Activated CD4-positive, alpha-beta T cell treated with anti-CD3 and anti-CD28 coated beads, Interleukin-2, amount 50 U/mL, for 16 hours (primary cell): ENCODE measurements at regions not wholly inside any gene's neighbourhood (a gene's known extent, or its start where the extent isn't known, plus 50 kb on each side); places are given as distances from the start of the nearest gene placed in this dataset.

Experiments used
- DNase-seq: peaks from one replicate; pipeline ENCODE4 v3.0.0-alpha.2; 2020

DNA sequence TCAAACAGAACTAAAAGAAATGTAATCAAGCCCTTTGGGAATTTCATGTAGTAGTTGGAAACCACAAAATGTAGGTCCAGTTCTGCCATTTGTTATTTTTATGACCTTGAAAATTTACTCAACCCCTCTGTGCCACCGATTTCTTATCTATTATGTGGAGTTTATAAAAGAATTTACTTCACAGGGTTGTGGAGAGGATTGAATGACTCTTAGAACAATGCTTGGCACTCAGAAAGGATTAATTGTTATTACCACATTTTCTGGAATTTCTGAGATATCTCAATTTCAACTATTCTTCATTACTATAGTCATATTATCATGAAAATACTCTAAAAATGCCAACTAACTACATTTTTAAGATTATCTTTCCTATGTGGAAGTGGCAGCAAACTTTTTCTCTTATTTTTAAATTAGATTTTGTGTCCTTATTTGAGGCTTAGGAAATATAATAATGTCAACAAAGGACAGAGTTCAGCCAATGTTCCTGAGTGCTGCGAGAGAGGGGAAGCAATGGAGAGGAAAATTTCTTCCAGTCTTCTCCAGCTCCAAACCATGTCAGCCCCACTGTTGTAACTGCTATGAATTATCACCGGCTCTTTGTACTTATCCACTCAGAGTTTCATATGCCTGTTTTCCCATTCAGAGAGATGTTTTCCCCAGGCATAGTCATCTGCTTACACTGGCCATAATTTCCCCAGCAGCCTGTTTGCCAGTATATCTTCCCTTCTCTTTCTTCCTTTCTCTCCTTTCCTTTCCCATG, 525.6 kb downstream of the SPATA31D1 start:
- no peak for DNase-seq

DNA sequence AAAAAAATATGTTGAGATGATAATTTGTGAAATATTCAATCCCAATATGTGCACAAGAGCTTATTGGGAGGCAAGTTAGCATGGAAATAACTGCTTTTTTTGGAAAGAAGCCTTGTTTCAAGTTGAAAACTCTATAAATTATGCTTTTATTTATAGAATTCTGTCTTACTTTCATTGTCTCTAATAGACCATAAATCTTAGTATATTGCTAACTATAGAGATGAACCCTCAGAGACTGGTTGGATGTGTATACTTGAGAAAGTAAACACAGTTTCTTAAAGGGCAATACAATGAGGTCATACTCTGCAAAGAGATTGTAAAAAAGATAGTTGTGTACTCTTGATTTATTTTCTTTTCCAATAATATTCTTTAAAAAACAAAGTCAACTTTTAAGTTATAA, 530.3 kb downstream of the SPATA31D1 start:
- DNase-seq = no peak

DNA sequence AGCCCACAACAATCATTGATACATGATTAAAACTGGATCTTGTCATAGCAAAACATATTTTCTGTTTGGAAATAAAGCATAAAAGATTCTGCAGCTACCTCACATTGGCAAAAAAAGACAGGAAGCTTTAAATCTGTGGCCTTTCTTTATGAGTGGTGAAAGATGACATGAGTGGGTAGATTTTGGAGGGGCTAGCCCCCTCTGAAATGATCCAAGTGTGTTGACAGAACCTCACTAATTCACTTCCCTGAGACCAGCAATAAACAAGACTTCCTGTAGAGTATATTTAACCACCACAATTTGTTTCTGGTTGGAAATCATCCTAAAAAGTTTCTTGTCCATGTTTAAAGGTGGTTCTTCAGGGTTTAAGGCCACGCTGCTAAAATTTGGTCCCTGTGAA, 530.8 kb downstream of the SPATA31D1 start:
- DNase-seq = no peak

DNA sequence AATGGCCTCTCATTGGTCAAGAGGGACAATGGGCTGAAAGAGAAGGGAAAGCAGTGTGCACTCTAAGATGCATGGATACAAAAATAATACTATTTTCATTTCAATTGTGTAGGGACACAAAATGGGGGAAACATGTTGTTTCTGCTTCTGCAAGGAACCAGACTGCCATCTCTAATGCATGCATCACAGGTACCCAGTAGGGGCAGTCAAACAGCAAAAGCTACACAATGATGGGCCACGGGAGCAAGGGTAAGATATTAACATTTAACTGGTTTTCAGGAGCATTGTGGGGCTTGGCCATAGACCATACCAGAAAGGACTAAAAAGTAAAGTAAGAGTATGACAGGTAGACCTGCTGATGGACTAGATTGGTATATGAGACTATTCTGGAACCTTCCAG, 535.8 kb downstream of the SPATA31D1 start:
- no peak for DNase-seq

DNA sequence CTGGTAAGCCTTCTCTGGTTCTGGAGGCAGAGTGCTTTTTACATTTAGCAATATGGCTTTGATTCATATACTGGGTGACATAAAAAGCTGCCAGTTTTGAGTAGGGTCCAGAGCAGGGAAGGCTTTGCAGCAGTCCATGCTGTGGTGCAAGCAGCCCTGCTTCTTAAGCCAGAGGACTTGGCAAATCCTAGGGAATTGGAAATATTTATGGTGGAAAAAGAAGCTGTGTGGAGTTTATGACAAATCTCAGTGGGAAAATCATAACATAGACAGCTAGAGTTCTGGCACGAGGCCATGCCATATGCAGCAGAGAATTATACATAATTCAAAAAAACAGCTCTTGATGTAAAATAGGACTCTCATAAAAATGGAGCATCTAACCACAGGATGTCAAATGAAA, 536.4 kb downstream of the RASEF start:
- no peak for DNase-seq

DNA sequence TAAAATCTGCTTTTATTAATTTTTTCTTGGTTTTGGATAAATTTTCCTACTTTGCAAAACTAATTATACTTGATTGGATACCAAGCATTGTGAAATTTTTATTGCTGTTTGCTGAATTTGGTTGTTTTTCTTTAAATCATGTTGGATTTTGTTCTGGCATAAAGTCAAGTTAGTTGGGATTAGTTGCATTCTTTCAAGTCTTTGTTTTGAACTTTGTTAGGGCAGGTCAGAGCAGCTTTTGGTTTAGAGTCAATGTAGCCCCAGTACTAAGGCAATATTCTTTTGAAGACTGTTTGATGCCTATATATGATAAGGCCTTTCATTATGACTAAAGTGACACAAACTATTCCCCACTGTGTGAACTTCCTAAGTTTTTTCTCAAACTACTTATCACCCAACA, 531.1 kb downstream of the RASEF start:
- no peak for DNase-seq

DNA sequence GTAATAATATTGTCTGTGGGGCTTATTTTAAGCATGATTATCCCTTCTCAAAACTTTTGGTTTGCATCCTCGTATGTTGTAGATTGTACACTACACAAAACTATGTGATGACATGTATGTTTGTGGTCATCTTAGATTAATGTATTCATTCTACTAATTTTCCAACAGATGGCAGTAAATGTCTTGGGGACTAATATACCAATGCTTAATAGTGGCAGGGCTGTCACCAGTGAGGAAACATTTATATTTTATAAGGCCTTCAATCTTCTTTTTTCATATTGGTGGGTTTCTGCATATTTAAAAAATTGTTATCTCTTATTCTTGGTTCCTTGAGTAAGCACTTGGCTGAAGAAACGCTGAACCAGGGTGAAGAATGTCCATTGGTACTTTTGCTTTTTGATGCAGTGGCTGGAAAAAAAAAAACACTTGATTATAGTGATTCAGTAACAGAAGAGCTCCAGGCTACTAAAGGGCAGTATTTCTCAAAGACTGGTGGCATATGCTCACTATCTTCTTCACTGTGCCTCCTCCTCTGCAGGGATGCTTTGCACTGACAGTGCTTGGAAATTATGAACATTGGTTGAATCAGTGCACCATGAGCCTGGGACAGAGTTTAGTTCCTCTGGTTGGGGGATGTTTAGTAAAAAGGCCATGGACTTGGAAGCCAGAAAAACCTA, 530.3 kb downstream of the RASEF start:
- DNase-seq = no peak

DNA sequence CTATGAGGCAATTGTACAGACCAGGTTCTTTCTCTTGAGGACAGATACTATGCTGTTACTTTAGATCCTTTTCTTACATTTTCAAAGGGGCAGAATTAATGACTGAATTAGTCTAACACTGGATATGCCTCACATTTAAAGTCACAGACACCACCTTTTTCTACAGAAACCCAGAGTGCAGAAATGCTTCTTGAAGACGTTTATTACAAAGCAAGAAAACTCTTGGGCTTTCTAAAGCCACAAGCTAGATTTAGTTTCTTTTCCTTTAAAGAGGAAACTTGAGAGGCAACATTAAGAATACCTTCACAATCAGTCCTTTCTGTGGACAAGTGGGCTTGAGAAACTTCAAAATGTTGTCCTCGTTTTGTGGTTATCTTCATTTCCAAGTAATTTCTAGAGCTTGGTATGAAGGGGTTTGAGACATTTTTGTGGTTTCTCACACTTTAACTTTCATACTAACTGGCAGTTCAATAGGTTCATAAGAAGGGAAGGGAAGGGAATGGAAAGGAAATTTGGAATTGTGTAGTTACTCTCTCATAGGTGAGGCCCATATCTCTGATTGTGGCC, 527.4 kb downstream of the RASEF start:
- no peak for DNase-seq

DNA sequence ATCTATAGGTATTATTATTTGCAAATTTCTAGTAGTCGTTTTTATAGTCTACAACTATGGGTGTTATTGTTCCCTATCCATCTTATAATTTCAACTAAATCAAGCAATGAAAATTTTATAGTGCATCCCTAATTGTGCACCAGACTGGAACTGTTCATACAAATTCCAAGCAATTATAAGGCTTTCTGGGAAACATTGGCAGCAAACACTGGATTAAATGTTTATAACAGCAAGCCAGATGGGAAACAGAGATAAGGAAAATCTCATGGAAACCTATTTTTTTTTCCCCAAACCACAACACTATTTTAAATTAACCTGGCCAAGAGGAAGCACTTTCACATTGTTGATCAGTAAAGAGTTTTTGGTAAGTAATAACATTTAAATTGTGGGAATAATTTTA, 524.3 kb downstream of the RASEF start:
- no peak for DNase-seq

DNA sequence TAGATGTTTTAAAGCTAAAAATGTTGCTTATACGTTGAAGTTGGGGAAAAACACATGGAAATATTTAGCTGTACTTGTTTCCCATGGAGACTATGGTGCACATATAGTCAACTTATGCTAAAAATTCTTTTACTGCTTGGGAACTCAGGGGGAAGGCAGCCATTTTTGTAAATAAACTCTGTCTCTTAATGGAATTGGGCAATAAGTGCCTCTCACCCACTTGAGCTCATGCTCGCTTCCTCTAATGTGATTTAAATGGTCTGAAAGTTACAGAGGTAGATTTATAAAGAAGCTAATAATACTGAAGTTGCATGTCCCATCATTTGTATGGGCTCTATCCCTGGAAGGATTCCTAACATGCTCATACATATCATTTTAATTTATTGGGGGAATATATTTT, 523.8 kb downstream of the RASEF start:
- DNase-seq = no peak

DNA sequence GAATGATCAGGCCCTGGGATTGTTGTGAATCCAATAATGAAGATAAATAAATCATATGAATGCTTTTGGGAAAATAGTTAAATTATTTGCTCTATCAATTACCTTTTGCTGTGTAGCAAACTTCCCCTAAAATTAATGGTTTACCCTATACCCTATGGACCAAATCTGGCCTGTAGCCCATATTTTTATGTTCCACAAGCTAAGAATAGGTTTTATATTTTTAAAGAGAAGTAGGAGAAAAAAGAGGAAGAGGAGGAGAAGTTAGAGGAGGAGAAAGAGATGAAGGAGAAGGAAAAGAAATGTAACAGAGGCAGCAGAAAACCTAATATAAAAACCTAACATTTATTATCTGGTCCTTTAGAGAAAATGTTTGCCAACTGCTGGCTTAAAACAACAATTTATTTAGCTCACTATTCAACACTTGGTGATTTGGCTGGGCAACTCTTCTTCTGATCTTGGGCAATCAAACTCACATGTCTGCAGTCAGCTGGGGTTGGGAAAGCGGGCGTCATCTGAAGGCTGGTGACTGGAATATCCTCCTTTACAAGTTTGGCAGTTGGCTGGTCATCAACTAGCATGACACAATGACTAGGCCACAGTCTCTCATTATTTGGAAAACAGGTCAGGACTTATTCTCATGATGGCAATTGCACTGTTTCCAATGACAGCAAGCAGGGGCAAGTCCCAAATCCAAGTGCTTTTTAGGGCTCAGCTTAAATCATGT, 522.9 kb downstream of the RASEF start:
- DNase-seq = no peak

DNA sequence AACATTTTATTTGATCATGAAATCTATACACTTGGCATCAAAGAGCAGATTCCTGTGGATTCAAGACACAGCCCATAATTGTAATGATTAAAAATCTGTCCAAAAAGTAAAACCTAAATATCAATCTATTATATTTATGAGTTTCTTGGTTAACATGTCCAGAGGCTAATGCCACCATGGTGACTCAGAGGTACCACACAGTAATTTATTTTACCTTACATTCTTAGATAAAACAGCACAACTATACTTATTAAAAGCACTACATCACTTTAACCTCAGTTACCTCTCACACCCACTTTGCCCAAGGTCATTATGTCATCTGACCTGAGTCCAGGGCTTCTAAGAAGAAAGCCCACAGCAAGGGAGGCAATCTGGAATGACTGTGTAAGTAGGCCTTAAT, 519.2 kb downstream of the RASEF start:
- no peak for DNase-seq

DNA sequence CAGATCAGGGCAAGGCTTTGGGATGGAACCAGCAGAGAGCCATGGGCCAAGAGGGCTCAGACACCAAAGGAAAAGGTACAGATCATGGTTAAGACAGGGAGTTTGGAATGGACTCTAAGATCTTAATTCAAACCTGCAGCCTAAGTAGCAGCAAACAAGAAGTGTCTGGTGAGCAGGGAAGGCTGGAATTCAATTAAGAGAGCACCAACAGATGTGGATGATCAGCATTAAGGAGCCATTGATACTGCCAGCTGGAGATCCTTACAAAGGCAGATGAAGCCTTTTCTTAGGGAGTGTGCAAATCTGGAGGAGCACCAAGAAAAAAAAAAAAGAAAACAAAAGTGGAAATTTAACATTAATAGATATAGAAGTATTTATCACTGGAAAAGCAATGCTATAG, 516.8 kb downstream of the RASEF start:
- DNase-seq = no peak

DNA sequence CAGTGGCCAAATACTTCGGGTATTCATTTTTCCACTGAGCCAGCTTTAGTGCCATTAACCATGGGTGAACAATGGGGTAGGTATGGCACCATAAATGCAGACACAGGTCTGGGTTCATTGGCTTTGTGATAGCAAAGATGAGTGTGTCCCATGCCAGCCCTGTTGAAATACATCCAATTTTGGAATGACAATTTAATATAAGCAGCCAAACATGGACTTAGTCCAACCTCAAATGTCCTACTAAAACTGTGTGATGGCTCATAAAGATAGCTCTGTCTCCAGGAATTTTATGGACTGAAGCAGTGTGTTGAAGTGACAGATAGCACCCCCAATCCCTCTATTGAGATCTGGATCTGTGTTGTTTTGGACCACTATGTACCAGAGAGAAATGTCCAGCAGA, 514.9 kb downstream of the RASEF start:
- DNase-seq = no peak

DNA sequence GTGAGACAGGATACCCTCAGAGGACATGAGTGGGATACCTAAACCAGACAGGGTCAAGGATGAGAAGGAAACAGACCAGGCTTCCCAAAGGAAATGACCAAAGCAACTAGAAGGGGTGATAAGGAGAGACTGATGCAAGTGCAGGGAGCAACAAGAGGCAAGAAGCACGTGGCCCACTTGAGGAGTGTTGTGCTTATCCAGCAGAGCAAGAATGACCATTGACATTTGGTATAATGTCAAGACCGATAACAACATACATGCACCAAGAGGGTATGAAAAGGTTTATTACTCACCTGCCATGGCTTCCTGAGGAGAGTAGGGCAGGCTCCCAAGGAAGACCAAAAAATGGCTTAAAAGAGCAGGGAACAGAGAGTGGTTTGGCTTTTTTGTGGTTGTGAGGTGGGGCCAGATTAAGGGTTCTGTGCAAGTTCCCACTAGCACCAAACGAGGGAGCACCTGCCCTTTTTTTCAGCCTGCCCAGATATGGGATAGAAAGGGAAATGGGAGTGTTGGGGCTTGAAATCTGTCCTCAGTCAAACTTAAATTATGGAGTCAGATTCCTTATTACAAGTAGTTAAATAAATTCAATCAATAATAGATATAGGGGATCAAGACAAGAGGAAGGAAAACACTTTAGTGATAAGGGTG, 513.6 kb downstream of the RASEF start:
- DNase-seq = no peak

DNA sequence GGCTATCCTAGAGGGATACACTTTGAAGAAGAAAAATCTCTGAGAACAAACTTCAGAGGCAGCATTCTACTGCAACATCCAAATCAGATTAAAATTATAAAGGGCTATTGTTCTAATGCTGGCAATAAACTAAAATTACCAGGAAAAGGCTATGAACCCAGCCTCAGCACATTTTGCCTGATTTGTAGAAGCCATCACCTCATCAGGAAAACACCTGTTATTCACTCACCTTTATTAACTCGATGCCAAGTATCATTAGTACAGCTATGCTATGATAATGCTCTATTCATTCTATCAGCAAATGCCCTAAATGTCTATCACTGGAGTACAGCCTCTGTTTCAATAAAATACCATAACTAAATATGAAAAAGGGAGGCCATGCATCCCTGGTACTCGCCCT, 510.2 kb downstream of the RASEF start:
- DNase-seq = no peak

DNA sequence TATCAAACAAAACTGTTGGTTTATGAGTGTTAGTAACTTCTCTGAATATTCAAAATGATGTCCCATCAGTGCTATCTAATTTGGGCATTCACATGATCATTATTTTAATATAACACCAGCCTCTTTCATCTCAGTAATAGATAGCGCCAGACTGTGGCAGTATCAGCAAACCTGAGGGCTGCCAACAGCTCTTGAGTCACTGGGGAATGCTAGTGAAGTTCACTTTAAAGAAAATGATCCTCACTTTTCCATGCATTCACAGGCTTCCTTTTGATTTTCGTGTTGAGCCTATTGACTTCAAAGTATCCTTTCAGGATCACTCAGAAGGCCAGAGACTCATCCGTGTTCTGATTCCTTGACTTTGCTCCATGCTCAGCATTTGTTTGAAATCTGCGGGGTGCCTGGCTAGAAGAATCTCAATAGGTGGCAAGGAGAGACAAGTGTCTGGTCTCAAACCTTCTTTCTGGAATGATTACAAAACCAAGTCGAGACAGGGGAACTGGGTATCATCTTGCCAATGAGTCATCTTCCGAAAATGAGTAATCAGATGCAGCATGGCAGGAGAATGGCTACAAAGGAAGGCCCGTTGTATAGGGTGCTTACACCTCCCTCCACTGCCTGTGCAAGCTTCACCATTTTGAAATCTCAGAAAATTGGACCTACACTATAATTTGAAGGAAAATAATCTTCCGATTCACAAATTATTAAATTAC, 509.1 kb downstream of the RASEF start:
- peak; percentile 24 for DNase-seq

DNA sequence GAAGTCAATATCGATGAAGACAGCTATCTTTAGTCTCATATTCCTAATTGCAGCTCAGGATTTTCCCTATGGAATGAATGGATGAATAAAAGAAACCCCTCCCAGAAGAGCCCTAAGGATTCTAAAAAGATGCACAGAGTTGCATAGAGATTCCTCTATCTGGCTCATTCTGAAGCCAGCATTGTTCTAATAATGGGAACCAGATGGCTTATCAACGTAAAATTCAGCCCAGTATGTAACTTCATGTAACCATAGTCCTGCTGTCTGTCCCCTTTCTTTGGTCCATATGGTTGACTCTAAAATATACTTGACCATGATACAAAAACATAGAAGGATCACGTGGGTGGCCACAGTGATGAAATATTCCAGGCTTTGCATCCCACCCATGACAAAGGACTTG, 508.6 kb downstream of the RASEF start:
- DNase-seq = no peak

DNA sequence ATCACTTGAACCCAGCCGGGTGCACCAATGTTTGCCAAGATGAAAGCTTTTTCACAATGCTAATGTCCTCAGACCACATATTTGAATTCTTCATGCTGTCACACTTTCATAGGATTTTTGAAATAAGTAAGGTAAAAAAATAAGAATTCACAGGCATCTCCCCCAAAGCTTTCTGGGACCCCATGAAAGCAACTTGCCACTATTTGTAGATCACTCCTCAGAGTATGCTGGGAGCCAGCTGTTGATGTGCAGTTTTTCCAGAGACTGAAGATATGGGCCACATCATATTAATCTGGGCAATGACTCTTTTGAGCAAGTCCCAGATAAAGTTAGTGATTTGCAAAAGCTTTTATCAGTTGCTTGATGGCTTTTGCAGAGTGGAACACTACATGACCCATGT, 507.9 kb downstream of the RASEF start:
- no peak for DNase-seq

DNA sequence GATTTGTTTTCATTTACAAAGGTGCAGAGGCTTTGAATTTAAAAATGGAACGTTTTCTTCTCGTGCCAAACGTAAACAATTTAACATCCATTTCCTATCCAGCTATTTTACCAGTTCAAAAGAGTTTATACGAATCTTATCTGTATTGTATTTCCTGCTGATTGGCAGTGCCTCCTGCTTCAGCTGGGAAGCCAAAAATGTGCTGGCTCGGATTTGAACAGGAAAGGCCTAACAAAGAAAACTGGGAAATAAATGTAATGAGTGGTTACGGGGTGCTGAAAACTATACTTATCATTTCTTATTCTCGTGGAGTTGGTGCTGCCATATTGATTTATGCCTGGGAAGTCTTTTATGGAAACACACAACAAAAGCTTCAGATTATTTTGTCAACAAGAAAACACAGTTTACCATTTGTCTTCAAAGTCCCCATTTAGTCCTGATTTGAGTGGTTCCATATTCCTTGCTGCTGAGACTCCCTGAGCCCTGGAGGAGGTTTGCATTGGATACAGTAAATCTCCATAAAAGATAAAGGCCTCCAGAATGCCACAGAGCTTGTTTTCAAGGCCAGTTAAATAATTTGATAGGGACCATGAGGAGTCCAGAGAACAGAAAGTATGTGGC, 507.4 kb downstream of the RASEF start:
- no peak for DNase-seq

DNA sequence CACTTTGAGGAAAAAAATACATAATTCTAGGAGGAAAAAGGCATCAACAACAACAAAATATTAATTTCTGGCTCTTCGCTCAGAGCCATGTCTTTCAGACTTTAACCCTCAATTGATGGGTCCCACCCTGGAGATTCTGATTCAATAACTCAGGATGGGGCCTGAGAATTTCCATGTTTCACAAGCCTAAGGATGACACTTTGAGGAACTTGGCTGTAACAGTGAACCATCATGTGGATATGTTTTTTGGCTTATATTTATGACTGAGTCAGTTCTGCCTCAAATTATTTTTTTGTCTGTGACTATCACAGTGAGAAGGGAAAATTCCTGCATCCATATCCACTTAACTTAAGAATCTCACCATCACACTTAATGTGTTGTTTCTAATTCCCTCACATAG, 504.6 kb downstream of the RASEF start:
- DNase-seq = no peak
